Astrocyte (in vitro differentiated cells and primary cell): ENCODE measurements at regions not wholly inside any gene's neighbourhood (a gene's known extent, or its start where the extent isn't known, plus 50 kb on each side); places are given as distances from the start of the nearest gene placed in this dataset.
A peak's percentile ranks its signal among the peaks of the same experiment; 100 is the strongest.

ENCODE experiments used
- DNase-seq: peaks from one replicate; pipeline ENCODE4 v3.0.0-alpha.2; 2010; ENCODE audit warnings: low read depth
- FAIRE-seq: peaks from 2 replicates; lab custom pipeline; 2011; peaks lifted over from hg19 to GRCh38; lab: Jason Lieb, UNC
- H2AFZ ChIP-seq: 2 replicates; pipeline ENCODE4 v1.6.0; 2012; ENCODE audit warnings: low read depth, low read length, inconsistent platforms
- H3K27ac ChIP-seq: 2 replicates; pipeline ENCODE4 v1.5.1; 2011; ENCODE audit warnings: low read depth, low read length, inconsistent platforms
- H3K27me3 ChIP-seq: 2 replicates; pipeline ENCODE4 v1.6.0; 2011; ENCODE audit warnings: low read length, inconsistent platforms; ENCODE audit not compliant: insufficient read depth
- H3K36me3 ChIP-seq: 2 replicates; pipeline ENCODE4 v1.5.1; 2011; ENCODE audit warnings: low read length, inconsistent platforms; ENCODE audit not compliant: insufficient read depth
- H3K4me1 ChIP-seq: 2 replicates; pipeline ENCODE4 v1.5.1; 2011; ENCODE audit warnings: low read length, inconsistent platforms; ENCODE audit not compliant: insufficient read depth
- H3K4me2 ChIP-seq: 2 replicates; pipeline ENCODE4 v1.6.0; 2012; ENCODE audit warnings: low read length, inconsistent platforms
- H3K4me3 ChIP-seq: 2 replicates; pipeline ENCODE4 v1.5.1; 2011; ENCODE audit warnings: low read depth, mild to moderate bottlenecking, low read length, inconsistent platforms; ENCODE audit not compliant: insufficient read depth
- H3K79me2 ChIP-seq: 2 replicates; pipeline ENCODE4 v1.6.0; 2012; ENCODE audit warnings: mild to moderate bottlenecking, low read length, inconsistent platforms; ENCODE audit not compliant: insufficient read depth
- H3K9ac ChIP-seq: 2 replicates; pipeline ENCODE4 v1.6.0; 2012; ENCODE audit warnings: mild to moderate bottlenecking, low read length, inconsistent platforms
- H3K9me3 ChIP-seq: 2 replicates; pipeline ENCODE4 v1.5.1; 2012; ENCODE audit warnings: low read depth, mild to moderate bottlenecking, low read length, inconsistent platforms; ENCODE audit not compliant: insufficient read depth
- H4K20me1 ChIP-seq: 2 replicates; pipeline ENCODE4 v1.6.0; 2012; ENCODE audit warnings: low read length, inconsistent platforms; ENCODE audit not compliant: insufficient read depth
- H3K27ac Mint-ChIP-seq: one replicate; pipeline ENCODE4 v1.8.0; 2021; ENCODE audit warnings: mild to moderate bottlenecking, mixed read lengths; ENCODE audit not compliant: unreplicated experiment
- H3K27me3 Mint-ChIP-seq: one replicate; pipeline ENCODE4 v1.8.0; 2021; ENCODE audit warnings: low read depth, mixed read lengths; ENCODE audit not compliant: unreplicated experiment
- H3K36me3 Mint-ChIP-seq: one replicate; pipeline ENCODE4 v1.8.0; 2021; ENCODE audit warnings: low read depth, mixed read lengths; ENCODE audit not compliant: unreplicated experiment
- H3K4me1 Mint-ChIP-seq: one replicate; pipeline ENCODE4 v1.8.0; 2021; ENCODE audit warnings: low read depth, mixed read lengths; ENCODE audit not compliant: unreplicated experiment
- H3K4me3 Mint-ChIP-seq: one replicate; pipeline ENCODE4 v1.8.0; 2021; ENCODE audit warnings: mild to moderate bottlenecking, moderate library complexity, mixed read lengths; ENCODE audit not compliant: unreplicated experiment
- H3K9me3 Mint-ChIP-seq: one replicate; pipeline ENCODE4 v1.8.0; 2021; ENCODE audit warnings: mild to moderate bottlenecking, mixed read lengths; ENCODE audit not compliant: unreplicated experiment
- EZH2 ChIP-seq: IDR thresholded peaks from 2 replicates; pipeline ENCODE4 v1.6.1; 2012; ENCODE audit warnings: mild to moderate bottlenecking, low read length, inconsistent platforms; ENCODE audit not compliant: insufficient read depth
- TF ChIP-seq, protein P1 (sequence below): IDR thresholded peaks from 2 replicates; pipeline ENCODE4 v1.5.1; 2011; ENCODE audit warnings: low read depth, mild to moderate bottlenecking, inconsistent platforms, low read length, moderate library complexity; ENCODE audit not compliant: insufficient read depth

DNA sequence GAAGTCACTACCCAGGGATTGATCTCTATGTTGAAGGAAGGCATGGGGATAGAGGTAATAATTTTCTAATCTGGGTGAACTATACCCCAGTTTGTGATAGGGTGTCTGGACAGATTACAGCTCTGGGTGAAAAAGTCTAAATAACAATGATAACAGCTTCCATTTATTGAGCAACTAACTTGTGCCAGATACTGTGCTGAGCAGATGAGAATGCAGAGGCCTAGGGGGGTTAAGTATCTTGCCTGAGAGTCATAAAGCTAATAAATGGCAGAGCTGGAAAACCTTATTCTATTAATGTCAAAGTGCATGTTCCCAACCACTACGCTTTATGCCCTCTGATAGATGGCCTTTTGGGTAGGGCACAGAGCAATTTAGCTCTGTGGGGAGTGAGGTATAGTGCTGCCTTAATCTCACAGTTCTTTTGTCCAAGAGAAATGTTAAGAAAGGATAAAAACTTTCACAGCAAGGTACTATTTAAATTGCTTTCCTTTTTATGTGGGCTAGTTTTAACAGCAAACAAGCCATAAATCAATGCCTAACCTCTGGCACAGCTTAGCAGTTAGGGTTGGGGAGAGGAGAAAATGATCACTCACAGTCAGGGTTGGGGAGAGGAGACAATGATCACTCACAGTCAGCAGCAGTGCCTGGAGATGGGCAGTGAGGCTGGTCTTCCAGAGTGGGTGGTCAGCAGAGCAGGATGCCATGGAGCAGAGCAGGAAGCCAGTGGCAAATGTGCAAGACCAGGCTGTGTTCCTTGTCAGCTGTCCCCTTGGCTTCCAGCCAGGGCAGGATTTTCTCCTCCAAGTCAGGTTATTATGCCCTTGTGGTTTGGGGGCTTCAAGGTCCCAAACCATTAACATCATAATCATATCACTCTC lies 187.0 kb downstream of the CARTPT start:
- H3K4me1 Mint-ChIP-seq, result peaks cover 20% of the 10 kb centered on the region

DNA sequence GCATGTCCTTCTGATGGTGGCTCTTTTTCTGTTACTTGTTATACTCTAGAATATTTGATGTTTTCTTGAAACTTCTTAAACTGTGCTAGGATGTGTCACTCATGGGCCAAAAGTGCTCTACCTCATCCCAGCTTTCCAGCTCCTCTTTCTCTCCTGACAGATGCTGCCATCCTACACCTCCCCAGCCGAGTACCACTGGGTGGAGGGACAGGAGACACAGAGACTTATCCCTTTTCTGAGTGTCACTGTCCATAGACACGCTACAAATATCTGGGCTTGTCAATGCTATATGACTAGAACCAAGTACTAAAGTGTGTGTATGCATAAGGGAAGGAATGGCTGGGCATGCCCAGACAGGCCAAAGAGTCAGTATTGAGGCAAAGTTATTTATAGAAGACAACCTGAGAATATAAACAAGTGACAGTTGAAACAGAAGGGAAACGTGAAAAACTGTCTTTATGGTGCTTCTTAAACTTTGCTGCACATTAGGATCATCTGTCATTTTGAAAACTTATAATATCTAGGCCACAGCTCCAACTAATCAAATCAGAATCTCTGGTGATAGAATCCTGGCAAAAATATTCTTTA lies 188.0 kb downstream of the CARTPT start:
- FAIRE-seq (no peak), DNase-seq (no peak)
- Mint-ChIP-seq H3K4me1 (peaks cover 20% of the 10 kb centered on the region), H3K4me3 (no peak overlapping the region), H3K27me3 (no peaks in the 10 kb centered on the region), H3K9me3 (peaks cover 8% of the 10 kb centered on the region), H3K27ac (peak overlapping the region; percentile 60), H3K36me3 (no peaks in the 10 kb centered on the region)
- no peaks in the 10 kb centered on the region for H3K4me1 ChIP-seq
- no peaks in the 10 kb centered on the region for H3K9me3 ChIP-seq
- H3K27me3 ChIP-seq, result peaks cover 2% of the 10 kb centered on the region
- H3K36me3 ChIP-seq, result no peaks in the 10 kb centered on the region
- no peaks in the 10 kb centered on the region for H3K79me2 ChIP-seq
- no peak overlapping the region for H3K4me2 ChIP-seq
- TF ChIP-seq EZH2, result no peak
- TF ChIP-seq, protein P1, sequence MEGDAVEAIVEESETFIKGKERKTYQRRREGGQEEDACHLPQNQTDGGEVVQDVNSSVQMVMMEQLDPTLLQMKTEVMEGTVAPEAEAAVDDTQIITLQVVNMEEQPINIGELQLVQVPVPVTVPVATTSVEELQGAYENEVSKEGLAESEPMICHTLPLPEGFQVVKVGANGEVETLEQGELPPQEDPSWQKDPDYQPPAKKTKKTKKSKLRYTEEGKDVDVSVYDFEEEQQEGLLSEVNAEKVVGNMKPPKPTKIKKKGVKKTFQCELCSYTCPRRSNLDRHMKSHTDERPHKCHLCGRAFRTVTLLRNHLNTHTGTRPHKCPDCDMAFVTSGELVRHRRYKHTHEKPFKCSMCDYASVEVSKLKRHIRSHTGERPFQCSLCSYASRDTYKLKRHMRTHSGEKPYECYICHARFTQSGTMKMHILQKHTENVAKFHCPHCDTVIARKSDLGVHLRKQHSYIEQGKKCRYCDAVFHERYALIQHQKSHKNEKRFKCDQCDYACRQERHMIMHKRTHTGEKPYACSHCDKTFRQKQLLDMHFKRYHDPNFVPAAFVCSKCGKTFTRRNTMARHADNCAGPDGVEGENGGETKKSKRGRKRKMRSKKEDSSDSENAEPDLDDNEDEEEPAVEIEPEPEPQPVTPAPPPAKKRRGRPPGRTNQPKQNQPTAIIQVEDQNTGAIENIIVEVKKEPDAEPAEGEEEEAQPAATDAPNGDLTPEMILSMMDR, result no peak
- no peak overlapping the region for H3K27ac ChIP-seq
- no peak overlapping the region for H3K4me3 ChIP-seq
- peak overlapping the region; percentile 40 for H2AFZ ChIP-seq
- no peaks in the 10 kb centered on the region for H4K20me1 ChIP-seq
- no peak overlapping the region for H3K9ac ChIP-seq

More for the DNA sequence above, 187.0 kb downstream of the CARTPT start:
- H3K36me3 ChIP-seq, result no peaks in the 10 kb centered on the region
- H2AFZ ChIP-seq, result no peak overlapping the region
- H3K27ac ChIP-seq, result no peak overlapping the region
- Mint-ChIP-seq H3K36me3 (no peaks in the 10 kb centered on the region), H3K27ac (peak overlapping the region; percentile 37), H3K27me3 (peaks cover 4% of the 10 kb centered on the region), H3K4me3 (no peak overlapping the region), H3K9me3 (peaks cover 8% of the 10 kb centered on the region)
- DNase-seq, result no peak
- H3K4me1 ChIP-seq, result no peaks in the 10 kb centered on the region
- no peak overlapping the region for H3K4me2 ChIP-seq
- H3K9me3 ChIP-seq, result no peaks in the 10 kb centered on the region
- H3K9ac ChIP-seq, result no peak overlapping the region
- no peaks in the 10 kb centered on the region for H4K20me1 ChIP-seq
- no peak overlapping the region for H3K4me3 ChIP-seq
- no peak for TF ChIP-seq EZH2
- TF ChIP-seq, protein P1, result no peak
- no peak for FAIRE-seq
- H3K27me3 ChIP-seq, result peaks cover 2% of the 10 kb centered on the region
- no peaks in the 10 kb centered on the region for H3K79me2 ChIP-seq
